HFF-Myc (cell line): ENCODE measurements at regions not wholly inside any gene's neighbourhood (a gene's known extent, or its start where the extent isn't known, plus 50 kb on each side); places are given as distances from the start of the nearest gene placed in this dataset.

ENCODE experiments used
- DNase-seq: peaks from one replicate; pipeline ENCODE4 v3.0.0-alpha.2; 2011; ENCODE audit warnings: low read depth; ENCODE audit errors: extremely low read depth
- H3K4me3 ChIP-seq: replicated peaks from 2 replicates; pipeline ENCODE4 v1.5.1; 2011; ENCODE audit warnings: low read depth, mild to moderate bottlenecking, control low read depth, low read length
- CTCF ChIP-seq: IDR thresholded peaks from 2 replicates; pipeline ENCODE4 v1.5.1; 2012; ENCODE audit warnings: mild to moderate bottlenecking, low read depth, low read length, control low read depth; ENCODE audit errors: missing control alignments

GRCh38 chr2:217361483-217361880, 501.6 kb upstream of the TNP1 start:
- no peak for DNase-seq
- no peak overlapping the region for H3K4me3 ChIP-seq
- no peak for TF ChIP-seq CTCF

GRCh38 chr2:217360781-217361482, 501.1 kb upstream of the TNP1 start:
- TF ChIP-seq CTCF, result no peak
- H3K4me3 ChIP-seq, result no peak overlapping the region
- peak; percentile 61 for DNase-seq

- no peak for TF ChIP-seq CTCF
- H3K4me3 ChIP-seq, result no peak overlapping the region
- DNase-seq, result no peak
These were observed 500.2 kb upstream of the TNP1 start for GRCh38 chr2:217360111-217360510.

GRCh38 chr2:217357886-217358620, 498.2 kb upstream of the TNP1 start:
- TF ChIP-seq CTCF, result no peak
- H3K4me3 ChIP-seq, result no peak overlapping the region
- DNase-seq, result no peak

GRCh38 chr2:217356781-217357180, 496.9 kb upstream of the TNP1 start:
- no peak overlapping the region for H3K4me3 ChIP-seq
- TF ChIP-seq CTCF, result no peak
- no peak for DNase-seq

- DNase-seq, result no peak
- no peak for TF ChIP-seq CTCF
- no peak overlapping the region for H3K4me3 ChIP-seq
These were observed 496.3 kb upstream of the TNP1 start for GRCh38 chr2:217356142-217356541.
